SK-N-SH treated with all-trans-retinoic acid at 6 μM for 48 hours (cell line): ENCODE measurements at regions not wholly inside any gene's neighbourhood (a gene's known extent, or its start where the extent isn't known, plus 50 kb on each side); places are given as distances from the start of the nearest gene placed in this dataset.

Experiments used
- ATAC-seq: fragments of 200-7000 bp; cut with Tn5 transposase; 3 replicates; pipeline ENCODE4 v1.9.1; 2020; ENCODE audit warnings: mild to moderate bottlenecking, moderate library complexity
- ARNTL ChIP-seq: fragments of 450-650 bp; formaldehyde crosslinking; IDR thresholded peaks from 2 replicates; pipeline ENCODE4 v1.5.0; 2020; ENCODE audit warnings: low read depth, mild to moderate bottlenecking, moderate library complexity, borderline replicate concordance
- BACH2 ChIP-seq: fragments of 250-450 bp; sonication (Bioruptor Pico); IDR thresholded peaks from 2 replicates; pipeline ENCODE4 v1.9.0; 2021; ENCODE audit warnings: mild to moderate bottlenecking, borderline replicate concordance
- CSDC2 ChIP-seq: fragments of 250-450 bp; sonication (Bioruptor Pico); IDR thresholded peaks from 2 replicates; pipeline ENCODE4 v1.5.0; 2020; ENCODE audit warnings: mild to moderate bottlenecking, moderate library complexity
- ESRRG ChIP-seq: fragments of 250-450 bp; sonication (Bioruptor Pico); IDR thresholded peaks from 2 replicates; pipeline ENCODE4 v1.6.1; 2021; ENCODE audit warnings: mild to moderate bottlenecking
- ISL1 ChIP-seq: fragments of 250-450 bp; sonication (Bioruptor Pico); IDR thresholded peaks from 2 replicates; pipeline ENCODE4 v2.1.2; 2022; ENCODE audit warnings: mild to moderate bottlenecking, moderate library complexity
- OSR1 ChIP-seq: fragments of 250-450 bp; sonication (Bioruptor Pico); IDR thresholded peaks from 2 replicates; pipeline ENCODE4 v1.8.0; 2022; ENCODE audit warnings: moderate library complexity, mild to moderate bottlenecking, inconsistent platforms
- PATZ1 ChIP-seq: fragments of 250-450 bp; sonication (Bioruptor Pico); IDR thresholded peaks from 2 replicates; pipeline ENCODE4 v1.8.0; 2020; ENCODE audit warnings: mild to moderate bottlenecking, moderate library complexity, borderline replicate concordance
- PPARA ChIP-seq: fragments of 250-450 bp; sonication (Bioruptor Pico); IDR thresholded peaks from 2 replicates; pipeline ENCODE4 v1.5.0; 2020; ENCODE audit warnings: mild to moderate bottlenecking, borderline replicate concordance
- RARB ChIP-seq: fragments of 250-450 bp; sonication (Bioruptor Pico); IDR thresholded peaks from 2 replicates; pipeline ENCODE4 v1.8.0; 2021; ENCODE audit warnings: mild to moderate bottlenecking, moderate library complexity
- TCF4 ChIP-seq: fragments of 250-450 bp; sonication (Bioruptor Pico); IDR thresholded peaks from 2 replicates; pipeline ENCODE4 v1.8.0; 2021; ENCODE audit warnings: mild to moderate bottlenecking, moderate library complexity, borderline replicate concordance
- TOX ChIP-seq: fragments of 250-450 bp; sonication (Bioruptor Pico); IDR thresholded peaks from 2 replicates; pipeline ENCODE4 v1.8.0; 2021; ENCODE audit warnings: mild to moderate bottlenecking, moderate library complexity, borderline replicate concordance
- TSHZ2 ChIP-seq: fragments of 250-450 bp; sonication (Bioruptor Pico); IDR thresholded peaks from 2 replicates; pipeline ENCODE4 v1.5.0; 2020; ENCODE audit warnings: mild to moderate bottlenecking, moderate library complexity
- ZC3H10 ChIP-seq: fragments of 250-450 bp; sonication (Bioruptor Pico); IDR thresholded peaks from 2 replicates; pipeline ENCODE4 v1.5.1; 2021; ENCODE audit warnings: mild to moderate bottlenecking, moderate library complexity
- ZFP30 ChIP-seq: fragments of 450-650 bp; formaldehyde crosslinking; IDR thresholded peaks from 2 replicates; pipeline ENCODE4 v1.5.0; 2022; ENCODE audit warnings: mild to moderate bottlenecking, moderate library complexity
- ZNF565 ChIP-seq: fragments of 450-650 bp; formaldehyde crosslinking; conservative IDR thresholded peaks from 2 replicates; pipeline ENCODE4 v1.5.0; 2020; ENCODE audit warnings: low read depth, mild to moderate bottlenecking, moderate library complexity
- ZNF70 ChIP-seq: fragments of 450-650 bp; formaldehyde crosslinking; IDR thresholded peaks from 2 replicates; pipeline ENCODE4 v1.5.0; 2020; ENCODE audit warnings: mild to moderate bottlenecking, moderate library complexity
- TF ChIP-seq, protein P1 (sequence below): fragments of 250-450 bp; sonication (Bioruptor Pico); IDR thresholded peaks from 2 replicates; pipeline ENCODE4 v1.5.1; 2021; ENCODE audit warnings: mild to moderate bottlenecking, moderate library complexity
- TF ChIP-seq, protein P2 (sequence below): fragments of 250-450 bp; sonication (Bioruptor Pico); IDR thresholded peaks from 2 replicates; pipeline ENCODE4 v1.5.1; 2020; ENCODE audit warnings: low read depth, mild to moderate bottlenecking, moderate library complexity

DNA sequence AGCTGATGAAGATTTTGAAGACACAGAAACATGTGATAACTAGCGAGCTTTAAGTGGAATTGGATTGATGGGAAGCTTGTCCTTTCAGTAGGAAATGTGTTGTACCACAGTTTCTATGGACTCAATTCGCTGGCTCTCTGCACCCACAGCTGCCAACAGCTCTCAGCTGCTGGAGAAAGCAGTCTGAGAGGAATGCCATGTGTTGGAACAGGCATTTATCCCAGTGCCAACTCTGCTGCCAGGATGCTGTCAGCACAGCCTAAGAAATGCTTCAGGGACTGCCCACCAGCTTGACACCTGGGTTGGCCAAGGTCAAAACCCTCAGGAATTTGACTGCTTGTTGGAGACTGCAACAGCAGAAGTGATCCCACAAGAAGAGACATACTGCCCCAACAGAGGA, 193.0 kb upstream of the THSD7B start:
- no peak for ATAC-seq
- TF ChIP-seq ZC3H10 (CRISPR knock-in tag) (no peak), BACH2 (CRISPR knock-in tag) (no peak), ZFP30 (CRISPR knock-in tag) (no peak), ZNF565 (CRISPR knock-in tag) (no peak), CSDC2 (CRISPR knock-in tag) (no peak), ESRRG (no peak), ARNTL (CRISPR knock-in tag) (no peak), ISL1 (no peak), PATZ1 (CRISPR knock-in tag) (no peak), PPARA (no peak), OSR1 (no peak)
- TF ChIP-seq, protein P1, sequence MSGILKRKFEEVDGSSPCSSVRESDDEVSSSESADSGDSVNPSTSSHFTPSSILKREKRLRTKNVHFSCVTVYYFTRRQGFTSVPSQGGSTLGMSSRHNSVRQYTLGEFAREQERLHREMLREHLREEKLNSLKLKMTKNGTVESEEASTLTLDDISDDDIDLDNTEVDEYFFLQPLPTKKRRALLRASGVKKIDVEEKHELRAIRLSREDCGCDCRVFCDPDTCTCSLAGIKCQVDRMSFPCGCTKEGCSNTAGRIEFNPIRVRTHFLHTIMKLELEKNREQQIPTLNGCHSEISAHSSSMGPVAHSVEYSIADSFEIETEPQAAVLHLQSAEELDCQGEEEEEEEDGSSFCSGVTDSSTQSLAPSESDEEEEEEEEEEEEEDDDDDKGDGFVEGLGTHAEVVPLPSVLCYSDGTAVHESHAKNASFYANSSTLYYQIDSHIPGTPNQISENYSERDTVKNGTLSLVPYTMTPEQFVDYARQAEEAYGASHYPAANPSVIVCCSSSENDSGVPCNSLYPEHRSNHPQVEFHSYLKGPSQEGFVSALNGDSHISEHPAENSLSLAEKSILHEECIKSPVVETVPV, result no peak
- TF ChIP-seq, protein P2, sequence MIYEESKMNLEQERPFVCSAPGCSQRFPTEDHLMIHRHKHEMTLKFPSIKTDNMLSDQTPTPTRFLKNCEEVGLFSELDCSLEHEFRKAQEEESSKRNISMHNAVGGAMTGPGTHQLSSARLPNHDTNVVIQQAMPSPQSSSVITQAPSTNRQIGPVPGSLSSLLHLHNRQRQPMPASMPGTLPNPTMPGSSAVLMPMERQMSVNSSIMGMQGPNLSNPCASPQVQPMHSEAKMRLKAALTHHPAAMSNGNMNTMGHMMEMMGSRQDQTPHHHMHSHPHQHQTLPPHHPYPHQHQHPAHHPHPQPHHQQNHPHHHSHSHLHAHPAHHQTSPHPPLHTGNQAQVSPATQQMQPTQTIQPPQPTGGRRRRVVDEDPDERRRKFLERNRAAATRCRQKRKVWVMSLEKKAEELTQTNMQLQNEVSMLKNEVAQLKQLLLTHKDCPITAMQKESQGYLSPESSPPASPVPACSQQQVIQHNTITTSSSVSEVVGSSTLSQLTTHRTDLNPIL (CRISPR knock-in tag), result no peak
- TF ChIP-seq, all 23 proteins: peak for 0

DNA sequence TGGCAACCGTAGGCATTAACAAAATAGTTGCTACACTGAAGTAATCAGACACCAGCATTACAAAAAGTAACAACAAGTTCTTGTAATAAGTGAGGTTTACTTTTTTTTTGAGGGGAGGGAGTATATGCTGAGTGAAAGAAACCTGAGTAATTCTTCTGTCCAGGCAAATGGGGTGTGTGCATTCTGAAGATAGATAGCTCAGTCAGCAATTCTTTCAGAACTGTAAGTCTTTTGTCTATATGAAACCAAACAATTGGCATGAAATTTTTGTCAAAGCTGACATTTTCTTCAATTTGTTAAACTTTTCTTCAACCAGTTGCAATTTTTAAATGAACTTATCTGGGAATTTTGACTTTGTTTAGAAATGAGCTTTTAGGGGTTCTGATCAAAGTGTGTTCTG, 208.1 kb upstream of the THSD7B start:
- no peak for ATAC-seq
- TF ChIP-seq TSHZ2 (CRISPR knock-in tag), result no peak
- no peak for TF ChIP-seq ZNF70 (CRISPR knock-in tag)
- TF ChIP-seq TOX (CRISPR knock-in tag), result no peak
- no peak for TF ChIP-seq ZFP30 (CRISPR knock-in tag)
- TF ChIP-seq, all 23 proteins: peak for 0

GRCh38 chr2:136550181-136550580, 215.2 kb upstream of the THSD7B start:
- TF ChIP-seq TSHZ2 (CRISPR knock-in tag) (no peak), TCF4 (CRISPR knock-in tag) (no peak)
- no peak for ATAC-seq

DNA sequence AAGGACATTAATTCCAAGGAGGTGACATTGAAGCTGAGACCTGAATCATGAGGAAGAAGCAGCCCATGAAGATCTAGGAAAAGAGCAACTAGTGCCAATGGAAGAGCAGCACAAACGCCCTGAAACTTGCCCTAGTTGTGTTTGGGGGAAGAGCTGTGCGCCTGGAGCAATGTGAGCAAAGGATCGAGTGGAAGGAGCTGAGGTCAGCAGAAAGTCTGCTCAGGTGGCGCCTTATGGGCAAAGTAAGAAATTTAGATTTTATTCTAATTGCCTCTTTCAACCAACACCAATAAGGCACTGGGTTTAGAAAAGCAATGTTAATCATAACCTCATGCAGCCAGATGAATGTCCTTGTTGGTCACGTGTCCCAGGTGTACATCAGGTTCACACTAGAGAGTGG, 226.0 kb upstream of the THSD7B start:
- no peak for ATAC-seq
- TF ChIP-seq RARB (no peak), PATZ1 (CRISPR knock-in tag) (no peak), TOX (CRISPR knock-in tag) (no peak), ISL1 (no peak)
